GM18861 (cell line): ENCODE measurements at regions not wholly inside any gene's neighbourhood (a gene's known extent, or its start where the extent isn't known, plus 50 kb on each side); places are given as distances from the start of the nearest gene placed in this dataset.

Experiments used
- ATAC-seq: cut with Tn5 transposase; IDR thresholded peaks from one replicate; pipeline ENCODE4 v1.9.1; 2021; ENCODE audit not compliant: unreplicated experiment

- no peak for ATAC-seq
Observed at GRCh38 chr4:63817196-63817865, 591.9 kb downstream of the TECRL start.

- no peak for ATAC-seq
Observed at GRCh38 chr4:63814171-63814964, 594.9 kb downstream of the TECRL start.

DNA sequence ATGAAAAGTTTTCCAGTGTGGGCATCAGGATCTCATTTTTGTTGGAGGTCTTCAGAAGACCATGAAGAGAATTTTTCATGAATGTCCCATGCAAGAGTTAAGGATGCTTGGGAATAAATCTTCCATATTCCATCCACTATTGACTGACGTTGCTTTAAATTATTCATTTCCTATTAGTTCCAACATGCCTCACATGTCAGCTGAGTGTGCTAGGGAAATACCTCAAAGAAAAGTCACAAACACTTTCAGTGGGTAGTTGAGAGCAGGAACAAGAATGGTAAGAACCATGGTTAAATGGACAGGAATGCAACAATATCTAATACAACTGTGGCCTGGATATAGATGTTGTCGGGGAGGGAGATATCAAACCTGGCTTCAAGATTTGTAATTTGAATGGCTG is 610.1 kb downstream of the TECRL start:
- no peak for ATAC-seq

DNA sequence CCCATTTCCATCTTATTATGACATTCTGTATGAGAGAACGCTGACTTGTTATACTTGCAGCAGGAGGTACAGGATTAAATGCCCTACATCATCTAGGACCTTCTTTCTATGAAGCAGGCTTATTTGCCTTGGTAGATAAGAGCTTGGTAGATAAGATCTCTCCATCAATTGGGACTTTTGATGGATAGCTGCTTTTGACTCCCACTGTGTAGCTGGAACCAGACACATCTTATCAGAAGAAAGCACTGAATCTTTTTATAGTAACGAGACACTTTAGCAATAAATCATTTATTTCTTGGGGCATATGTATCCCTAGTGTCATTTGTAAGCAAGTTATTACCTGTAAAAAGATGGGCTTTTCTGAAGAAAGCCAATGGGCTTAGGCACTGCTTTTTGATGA is 613.9 kb downstream of the TECRL start:
- ATAC-seq = no peak

- no peak for ATAC-seq
Observed at GRCh38 chr4:63790377-63790776, 618.9 kb downstream of the TECRL start.

- no peak for ATAC-seq
Observed at GRCh38 chr4:63788271-63788670, 621.0 kb downstream of the TECRL start.

DNA sequence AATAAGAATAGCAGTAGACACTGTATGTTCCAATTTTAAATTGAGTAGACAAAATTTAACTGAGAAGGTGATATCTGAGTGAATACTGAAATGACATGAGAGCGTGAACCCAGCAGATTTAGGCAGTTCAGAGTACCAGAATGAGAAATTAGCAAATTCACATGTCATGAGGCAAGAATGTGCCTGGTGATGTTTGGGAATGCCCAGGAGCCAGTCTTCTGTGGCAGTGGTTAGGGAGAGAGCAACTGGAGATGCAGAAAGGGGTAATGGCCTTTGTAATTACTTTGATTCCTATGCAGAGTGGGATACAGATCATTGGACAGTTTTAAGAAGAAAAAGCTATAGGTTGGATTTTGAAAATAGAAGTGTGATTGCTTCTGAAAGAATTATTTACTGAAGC is 621.9 kb downstream of the TECRL start:
- ATAC-seq = no peak

- no peak for ATAC-seq
Observed at GRCh38 chr4:63786171-63786570, 623.1 kb downstream of the TECRL start.

- ATAC-seq = no peak
Observed at GRCh38 chr4:63784822-63785221, 624.4 kb downstream of the TECRL start.

DNA sequence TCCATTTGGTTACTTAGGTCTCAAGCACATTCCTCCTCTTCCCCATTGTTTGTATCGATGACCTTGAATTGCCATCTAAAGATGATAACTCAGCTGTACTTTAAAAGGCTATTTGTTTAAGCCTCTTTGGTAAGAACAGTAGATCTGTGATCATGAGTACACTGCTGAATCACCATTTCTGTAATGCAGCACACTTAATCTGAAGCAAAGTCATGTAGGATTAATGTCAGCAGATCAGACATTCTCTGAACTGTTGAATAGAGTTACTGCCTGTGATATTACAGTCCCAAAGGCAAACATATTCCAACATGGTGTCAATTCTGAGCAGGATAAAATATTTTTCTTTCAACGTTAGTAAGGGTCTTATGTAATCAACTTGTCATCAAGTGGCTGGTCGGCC is 631.6 kb downstream of the TECRL start:
- no peak for ATAC-seq

DNA sequence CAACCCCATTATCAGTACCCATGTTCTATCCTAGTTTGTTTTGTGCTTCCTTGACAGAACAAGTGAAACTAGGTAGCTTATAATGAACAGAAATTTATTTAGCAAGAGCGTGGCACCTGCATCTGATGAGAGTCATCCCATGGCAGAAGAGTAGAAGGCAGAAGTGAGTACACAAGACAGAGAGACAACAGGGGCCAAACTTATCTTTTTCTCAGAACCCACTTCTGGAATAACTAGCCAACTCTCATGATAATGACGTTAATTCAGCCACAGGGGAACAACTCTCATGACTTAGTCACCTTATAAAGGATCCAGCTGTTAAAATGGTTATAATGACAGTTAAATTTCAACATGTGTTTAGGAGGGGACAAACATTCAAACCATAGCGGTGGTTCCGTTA is 644.9 kb downstream of the TECRL start:
- ATAC-seq = no peak

- ATAC-seq = no peak
Observed at GRCh38 chr4:63757929-63758328, 651.3 kb downstream of the TECRL start.

DNA sequence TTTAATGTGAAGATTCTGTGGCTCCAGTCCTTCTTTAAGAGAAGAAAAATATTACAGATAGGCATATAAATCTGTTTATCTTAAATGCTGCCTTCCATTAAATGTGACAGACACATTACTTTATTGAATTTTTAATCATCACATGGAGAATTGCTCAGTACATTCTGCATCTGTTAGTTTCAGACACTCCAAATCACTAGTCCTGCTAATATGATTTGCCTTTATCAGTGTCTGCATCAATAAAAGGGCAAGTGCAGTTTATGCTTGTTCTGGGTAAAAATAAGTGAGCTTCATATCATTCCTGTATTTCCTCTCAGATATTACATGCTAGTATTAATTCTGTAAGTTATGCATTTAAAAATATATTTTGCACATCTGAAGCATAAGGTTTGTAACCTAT is 666.4 kb downstream of the TECRL start:
- no peak for ATAC-seq

DNA sequence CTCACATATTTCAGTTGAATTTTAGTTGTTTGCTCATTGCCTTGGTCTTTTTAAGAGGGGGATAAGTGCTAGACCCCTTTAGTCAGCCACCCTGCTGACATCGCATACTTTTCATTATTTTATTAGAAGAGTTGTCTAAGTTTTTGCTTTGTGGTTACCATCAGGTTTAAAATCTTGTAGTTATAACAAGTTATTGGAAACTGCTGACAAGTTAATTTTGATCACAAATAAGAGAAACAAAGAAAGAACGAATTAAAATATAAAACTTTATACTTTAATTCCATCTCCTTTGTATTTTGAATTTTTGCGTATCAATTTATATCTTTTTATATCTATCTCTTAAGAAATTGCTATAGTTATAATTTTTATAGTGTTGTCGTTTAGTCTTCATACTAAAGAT is 679.7 kb downstream of the TECRL start:
- no peak for ATAC-seq

DNA sequence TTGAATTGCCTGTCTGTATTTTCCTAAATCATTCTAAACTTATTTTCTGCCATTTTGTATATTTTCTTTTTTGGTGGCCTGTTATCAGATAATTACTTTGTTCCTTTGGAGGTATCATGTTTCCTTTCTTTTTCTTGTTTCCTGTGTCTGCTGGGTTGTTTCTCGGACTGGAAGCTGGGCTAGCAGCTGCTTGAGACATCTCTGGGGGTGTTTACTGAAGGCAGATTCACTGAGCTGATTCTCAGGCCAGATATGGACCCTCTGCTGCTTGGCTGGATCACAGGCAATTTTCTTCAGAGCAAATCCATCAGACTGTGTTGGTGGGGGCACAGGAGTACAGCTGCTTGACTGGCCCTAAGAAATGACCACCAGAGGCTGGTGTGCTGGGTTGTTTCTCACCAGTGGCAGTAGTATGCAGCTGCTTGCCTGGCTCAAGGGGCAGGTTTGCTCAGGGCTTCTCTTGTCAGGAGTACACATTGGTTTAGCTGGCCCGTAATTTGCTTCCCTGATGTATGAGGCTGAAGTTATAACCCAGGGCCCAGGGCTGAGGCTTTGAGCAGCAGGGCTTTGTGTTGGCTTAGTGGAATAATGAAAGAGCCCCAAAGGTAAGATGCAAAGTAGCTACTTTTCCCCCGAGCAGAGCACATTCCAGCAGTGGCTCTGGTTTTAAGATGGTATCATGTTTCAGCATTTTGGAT is 680.6 kb downstream of the TECRL start:
- no peak for ATAC-seq

DNA sequence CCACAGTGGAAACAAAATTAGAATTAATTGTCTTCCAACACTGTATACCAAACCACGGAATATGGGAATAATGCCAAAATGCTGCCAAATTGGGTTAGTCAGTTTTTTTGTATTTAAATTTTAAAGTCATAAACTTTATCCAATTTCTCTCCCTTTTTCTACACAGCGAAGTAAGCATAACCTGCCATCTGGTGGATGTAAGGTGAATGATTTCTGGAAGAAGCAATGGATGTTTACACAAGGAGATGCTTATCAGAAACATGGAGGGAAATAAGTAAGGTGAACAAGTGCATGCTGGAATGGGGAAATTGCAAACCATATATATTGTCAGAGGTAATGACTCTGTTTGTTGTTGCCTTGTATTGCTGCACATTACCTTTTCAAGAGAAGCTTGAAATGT is 691.9 kb downstream of the TECRL start:
- ATAC-seq = no peak

DNA sequence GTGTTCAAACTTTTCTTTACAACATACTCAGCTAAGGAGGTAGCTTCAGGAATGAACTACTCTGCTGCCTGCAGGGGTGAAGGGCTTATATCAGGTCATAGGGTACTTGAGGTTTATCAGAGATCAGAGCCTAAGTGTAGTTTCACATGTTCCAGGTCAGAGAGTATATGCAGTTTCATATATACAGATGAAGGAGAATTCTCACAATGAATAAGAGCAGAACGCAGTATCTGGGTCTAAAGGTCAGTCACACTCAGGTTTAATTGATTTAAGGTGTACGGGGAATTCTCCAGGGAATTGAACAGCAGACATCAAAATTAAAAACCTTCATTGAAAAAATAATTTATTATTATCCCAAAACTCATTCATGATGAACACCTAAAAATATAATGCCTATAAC is 700.6 kb downstream of the TECRL start:
- no peak for ATAC-seq

DNA sequence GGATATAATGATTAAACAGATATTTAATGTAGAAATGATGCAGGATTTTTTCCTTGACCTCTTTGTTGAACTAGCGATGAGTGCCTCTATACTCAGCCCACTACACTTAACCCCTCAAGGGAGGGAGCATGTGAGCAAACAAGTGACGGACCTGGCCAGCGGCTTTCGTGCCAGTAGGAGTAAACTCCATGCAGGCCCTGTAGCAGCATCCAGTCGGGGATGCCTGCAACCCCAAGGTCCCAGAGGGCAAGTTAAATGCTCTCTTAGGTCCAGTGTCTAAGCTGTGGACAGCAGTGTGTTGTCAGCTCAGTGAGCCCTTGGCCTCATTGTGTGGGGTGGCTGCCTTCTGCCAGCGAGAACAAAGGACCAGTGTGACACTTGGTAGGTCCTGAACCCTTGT is 708.7 kb downstream of the TECRL start:
- no peak for ATAC-seq

GRCh38 chr4:63693321-63693720 is 715.9 kb downstream of the TECRL start:
- ATAC-seq = no peak

- ATAC-seq = no peak
Observed at GRCh38 chr4:63678358-63678931, 730.8 kb downstream of the TECRL start.

- ATAC-seq = no peak
Observed at GRCh38 chr4:63670735-63671134, 738.5 kb downstream of the TECRL start.

DNA sequence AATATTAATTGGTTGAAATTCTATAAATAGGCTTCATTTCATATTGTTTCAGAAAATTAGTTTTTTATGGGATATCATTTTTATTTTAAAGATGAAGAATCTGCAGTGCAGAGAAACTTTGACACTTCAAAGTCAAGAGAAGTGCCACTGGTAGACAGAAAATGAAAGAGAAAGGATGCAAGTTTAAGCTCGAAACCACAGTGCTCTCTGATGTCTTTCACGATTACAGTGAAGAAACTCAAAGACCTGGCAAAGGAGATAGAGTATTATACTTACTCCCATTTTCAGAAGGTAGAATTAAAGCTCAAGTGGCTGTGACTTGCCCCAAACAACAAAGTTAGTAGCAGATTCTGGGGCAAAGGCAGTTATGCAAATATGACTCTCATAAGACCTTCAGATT is 745.4 kb downstream of the TECRL start:
- ATAC-seq = no peak
